ENCODE measurements at regions not wholly inside any gene's neighbourhood (a gene's known extent, or its start where the extent isn't known, plus 50 kb on each side); places are given as distances from the start of the nearest gene placed in this dataset.

GRCh38 chr6:148257810-148258209 is 84.8 kb upstream of the SASH1 start:
- TF ChIP-seq CTCF (IDR thresholded peaks at IDR 0.05; ENCODE audit: borderline replicate concordance, extremely low read depth, low read length, poor library complexity, severe bottlenecking) (no peak), EZH2 (IDR thresholded peaks at IDR 0.05; ENCODE audit: borderline replicate concordance, low read depth, low read length, severe bottlenecking) (no peak)
